Jurkat, Clone E6-1 (cell line): ENCODE measurements at regions not wholly inside any gene's neighbourhood (a gene's known extent, or its start where the extent isn't known, plus 50 kb on each side); places are given as distances from the start of the nearest gene placed in this dataset.

ENCODE experiments used
- DNase-seq: peaks from one replicate; pipeline ENCODE4 v3.0.0-alpha.2; 2011; ENCODE audit warnings: low read depth, low spot score
- H3K4me3 ChIP-seq: 2 replicates; pipeline ENCODE4 v1.5.1; 2011; ENCODE audit warnings: mild to moderate bottlenecking, low read length, control low read depth, moderate library complexity

- no peak for DNase-seq
- no peak overlapping the region for H3K4me3 ChIP-seq
Measured at GRCh38 chr10:89829262-89829886, 128.0 kb downstream of the KIF20B start.

DNA sequence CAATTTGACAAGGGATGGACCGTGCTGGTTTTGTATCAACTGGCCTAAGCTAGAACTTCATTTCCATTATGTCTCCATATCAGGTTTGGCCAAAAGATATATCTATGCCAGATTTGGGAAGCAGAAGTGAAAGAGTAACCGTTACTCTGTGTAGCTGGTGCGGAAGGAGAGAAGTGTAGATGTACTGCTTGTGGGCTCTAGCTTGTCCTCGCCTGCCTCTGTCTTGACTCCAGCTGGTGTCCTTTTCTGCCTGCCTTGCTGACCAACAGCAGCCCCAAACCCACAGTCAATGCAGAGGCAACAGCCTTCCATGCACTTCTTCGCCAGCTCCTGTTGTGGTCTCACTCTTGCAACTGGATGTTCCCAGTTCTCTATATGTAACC lies 128.5 kb downstream of the KIF20B start:
- no peak for DNase-seq
- no peak overlapping the region for H3K4me3 ChIP-seq

DNA sequence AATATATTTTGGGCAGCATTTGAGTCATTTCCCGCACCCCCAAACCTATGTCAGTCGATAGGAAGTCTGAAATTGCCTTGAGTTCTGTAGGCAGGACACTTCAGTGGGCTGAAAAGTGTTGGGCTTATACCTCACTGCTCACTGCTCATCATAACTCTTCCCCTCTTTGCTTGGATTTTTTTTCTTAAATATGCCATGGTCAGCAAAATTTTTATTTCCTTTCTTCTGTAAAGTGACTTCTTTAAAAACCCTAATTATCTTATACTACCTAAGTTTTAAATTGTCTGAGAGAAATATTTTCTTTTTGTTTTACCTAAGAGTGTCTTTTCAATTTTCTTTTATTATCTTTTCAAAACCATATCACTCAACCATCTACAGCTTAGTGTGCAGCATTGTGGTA lies 129.2 kb downstream of the KIF20B start:
- no peak for DNase-seq
- H3K4me3 ChIP-seq: no peak overlapping the region

DNA sequence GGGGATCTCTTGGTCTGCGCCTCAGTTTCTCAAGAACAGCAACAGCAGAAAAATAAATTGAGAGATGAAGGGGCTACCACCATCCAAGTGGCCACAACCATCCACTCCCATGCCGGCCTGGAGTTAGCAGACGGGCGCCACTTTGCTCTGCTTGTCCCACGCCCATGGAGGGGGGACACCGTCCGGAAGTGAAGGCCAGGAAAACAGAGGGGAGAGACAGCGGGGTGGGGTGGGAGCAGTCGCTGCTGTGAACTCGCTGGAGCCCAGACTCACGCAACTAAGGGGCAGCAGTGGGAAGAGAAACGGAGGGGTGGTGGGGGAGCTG lies 135.4 kb downstream of the KIF20B start:
- DNase-seq: no peak
- no peak overlapping the region for H3K4me3 ChIP-seq

GRCh38 chr10:89837165-89838043 lies 136.0 kb downstream of the KIF20B start:
- no peak for DNase-seq
- H3K4me3 ChIP-seq: no peak overlapping the region

DNA sequence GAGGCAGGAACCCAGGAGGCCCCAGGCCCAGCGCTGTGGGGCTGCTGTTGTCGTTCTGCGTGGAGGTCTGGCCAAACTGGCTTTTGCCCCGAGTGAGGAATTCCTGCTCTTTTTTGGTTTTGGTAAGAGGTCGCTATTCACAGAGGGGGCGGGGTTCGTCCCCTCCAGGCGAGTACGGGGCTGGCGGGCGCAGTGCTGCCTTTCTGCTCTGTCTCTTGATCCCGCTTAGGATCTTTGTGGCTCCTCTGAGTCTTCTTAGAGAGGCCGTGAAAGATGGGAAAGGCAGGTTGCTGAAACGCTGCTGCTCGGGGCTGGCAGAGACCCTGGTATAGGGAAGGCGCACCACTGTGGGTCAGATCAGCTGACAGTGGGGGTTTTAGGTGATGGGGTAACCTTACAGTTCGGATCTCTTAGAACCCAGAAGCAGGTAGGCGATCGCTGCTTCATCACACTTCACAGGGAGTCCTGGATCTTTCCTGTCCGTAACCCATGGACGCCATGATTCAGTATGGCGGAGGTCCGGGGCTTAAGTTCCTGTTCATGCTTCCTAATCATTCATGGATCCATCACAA lies 136.7 kb downstream of the KIF20B start:
- H3K4me3 ChIP-seq: no peak overlapping the region
- no peak for DNase-seq

- no peak overlapping the region for H3K4me3 ChIP-seq
- DNase-seq: no peak
Measured at GRCh38 chr10:89845541-89846280, 144.3 kb downstream of the KIF20B start.

GRCh38 chr10:89846281-89846630 lies 144.9 kb downstream of the KIF20B start:
- H3K4me3 ChIP-seq: no peak overlapping the region
- DNase-seq: no peak

- no peak for DNase-seq
- H3K4me3 ChIP-seq: no peak overlapping the region
Measured at GRCh38 chr10:89846786-89847185, 145.4 kb downstream of the KIF20B start.

DNA sequence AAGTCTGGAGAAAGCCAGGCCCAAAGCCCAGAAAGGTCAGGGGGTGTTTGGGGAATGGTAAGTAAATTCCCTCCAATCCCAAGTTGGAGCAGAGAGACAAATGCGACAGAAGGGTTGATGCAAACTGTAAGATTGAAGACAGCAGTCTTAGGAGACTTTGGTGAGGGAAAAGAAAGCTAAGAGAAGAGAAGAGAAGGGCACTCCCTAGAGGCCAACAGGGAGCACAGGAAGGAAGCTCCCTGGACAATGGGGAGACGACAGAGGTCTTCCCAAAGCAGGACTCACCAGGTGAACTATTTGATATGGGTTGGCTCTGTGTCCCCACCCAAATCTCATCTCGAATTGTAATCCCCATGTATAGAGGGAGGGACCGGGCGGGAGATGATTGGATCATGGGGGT lies 151.5 kb downstream of the KIF20B start:
- DNase-seq: no peak
- no peak overlapping the region for H3K4me3 ChIP-seq

- H3K4me3 ChIP-seq: no peak overlapping the region
- DNase-seq: no peak
Measured at GRCh38 chr10:89853781-89854191, 152.4 kb downstream of the KIF20B start.

DNA sequence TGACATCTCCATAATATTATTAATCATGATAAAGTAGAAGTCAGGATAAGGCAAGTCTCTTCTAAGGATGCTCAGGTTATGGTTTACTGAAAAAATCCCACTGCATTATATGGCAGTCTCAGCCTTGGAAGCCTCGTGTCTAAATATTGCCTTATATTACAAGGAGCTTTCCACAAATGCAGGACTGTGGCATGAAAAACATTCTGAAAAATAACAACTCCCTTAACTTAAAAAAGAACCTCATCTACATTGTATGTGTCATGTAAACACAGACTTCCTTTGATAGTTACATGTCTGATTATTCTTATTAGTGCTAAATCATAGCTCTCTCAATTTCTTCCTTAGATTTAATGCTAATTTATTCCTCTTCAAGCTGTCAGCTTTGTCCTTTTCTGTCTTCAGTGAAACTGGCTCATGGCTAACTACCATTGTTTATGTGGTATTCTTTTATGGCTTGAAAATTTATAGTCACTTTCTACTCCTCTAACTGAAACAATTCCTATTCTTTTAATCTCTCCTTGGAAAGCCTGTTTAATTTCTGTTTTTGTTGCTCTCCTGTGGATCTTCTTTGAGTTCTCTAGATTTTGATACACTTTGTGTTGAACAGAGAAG lies 156.1 kb downstream of the KIF20B start:
- no peak for DNase-seq

GRCh38 chr10:89861199-89861573 lies 159.8 kb downstream of the KIF20B start:
- H3K4me3 ChIP-seq: no peak overlapping the region
- no peak for DNase-seq

More for the DNA sequence above, 156.1 kb downstream of the KIF20B start:
- H3K4me3 ChIP-seq: no peak overlapping the region

GRCh38 chr10:89861584-89862301 lies 160.4 kb downstream of the KIF20B start:
- no peak for DNase-seq
- H3K4me3 ChIP-seq: no peak overlapping the region

- H3K4me3 ChIP-seq: no peak overlapping the region
- DNase-seq: no peak
Measured at GRCh38 chr10:89867964-89868363, 166.6 kb downstream of the KIF20B start.

GRCh38 chr10:89869180-89869579 lies 167.8 kb downstream of the KIF20B start:
- no peak for DNase-seq
- no peak overlapping the region for H3K4me3 ChIP-seq

GRCh38 chr10:89869592-89870156 lies 168.3 kb downstream of the KIF20B start:
- no peak for DNase-seq
- no peak overlapping the region for H3K4me3 ChIP-seq

- H3K4me3 ChIP-seq: no peak overlapping the region
- no peak for DNase-seq
Measured at GRCh38 chr10:89870936-89871335, 169.5 kb downstream of the KIF20B start.

DNA sequence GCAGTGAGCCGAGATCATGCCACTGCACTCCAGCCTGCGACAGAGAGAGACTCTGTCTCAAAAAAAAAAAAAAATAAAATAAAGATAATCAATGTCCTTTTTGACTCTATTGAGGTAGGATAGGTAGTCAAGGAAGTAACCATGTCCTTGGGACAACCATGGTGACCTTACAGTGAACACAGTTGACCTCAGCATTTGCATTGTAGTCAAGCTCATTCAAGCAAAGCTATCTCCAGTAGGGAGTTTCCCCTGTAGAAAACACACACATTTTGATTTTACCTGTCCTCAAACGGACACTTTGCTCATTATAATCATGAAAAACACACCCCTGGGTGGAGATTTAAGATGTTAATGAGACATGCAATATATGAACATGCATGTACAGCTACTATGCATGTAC lies 171.7 kb downstream of the KIF20B start:
- no peak for DNase-seq
- no peak overlapping the region for H3K4me3 ChIP-seq
